Cerebellar nuclear complex (tissue), 1 donor: ENCODE measurements at regions not wholly inside any gene's neighbourhood (a gene's known extent, or its start where the extent isn't known, plus 50 kb on each side); places are given as distances from the start of the nearest gene placed in this dataset.
"Not testable (repeated sequence)": the region's sequence is repeated elsewhere in the genome, so short reads cannot be mapped to it uniquely, and the experiment has no call there.

Experiments
- DNase-seq, 2 experiments: peaks; one replicate each; lab custom pipeline; 2025; lab: John Stamatoyannopoulos, UW

GRCh38 chr3:157920822-157921700 lies 185.2 kb downstream of the SHOX2 start:
- DNase-seq: no peak

- DNase-seq: no peak
Measured at GRCh38 chr3:157919319-157919887, 186.8 kb downstream of the SHOX2 start.

GRCh38 chr3:157918402-157918801 lies 187.8 kb downstream of the SHOX2 start:
- DNase-seq: no peak

DNA sequence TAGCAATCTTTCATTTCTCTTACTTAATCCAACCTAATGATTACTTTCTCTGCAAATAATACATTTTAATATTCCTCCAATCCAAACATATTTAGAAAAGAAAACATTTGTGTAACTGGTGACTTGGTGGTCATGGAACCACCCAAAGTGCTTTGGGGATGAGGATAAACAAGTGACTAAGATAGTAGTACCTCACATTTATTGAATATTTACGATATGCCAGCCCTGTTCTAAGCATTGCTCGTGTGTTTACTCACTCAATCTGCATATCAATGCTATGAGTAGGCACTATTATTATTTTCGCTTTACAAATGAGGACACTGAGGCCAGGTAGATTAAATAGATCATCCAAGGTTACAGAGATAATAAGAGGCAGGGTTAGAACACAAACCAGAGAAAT lies 189.5 kb downstream of the SHOX2 start:
- no peak for DNase-seq

DNA sequence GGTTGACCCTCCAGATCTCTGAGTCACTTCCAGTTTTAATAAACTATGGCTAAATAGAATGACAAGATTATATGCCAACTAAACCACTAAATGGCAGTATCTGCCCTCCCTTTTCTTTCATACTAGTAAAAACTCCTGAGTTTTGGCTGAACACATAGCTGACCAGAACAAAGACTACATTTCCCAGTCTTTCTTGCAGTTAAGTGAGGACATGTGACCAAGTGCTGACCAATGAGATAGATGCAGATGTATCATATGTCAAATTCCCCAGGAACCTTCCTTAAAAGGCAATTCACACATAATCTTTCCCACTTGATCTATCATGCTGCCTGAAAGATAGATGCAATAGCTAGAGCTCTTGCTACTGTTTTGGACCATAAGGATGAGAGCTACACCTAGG lies 191.3 kb downstream of the SHOX2 start:
- DNase-seq: no peak

DNA sequence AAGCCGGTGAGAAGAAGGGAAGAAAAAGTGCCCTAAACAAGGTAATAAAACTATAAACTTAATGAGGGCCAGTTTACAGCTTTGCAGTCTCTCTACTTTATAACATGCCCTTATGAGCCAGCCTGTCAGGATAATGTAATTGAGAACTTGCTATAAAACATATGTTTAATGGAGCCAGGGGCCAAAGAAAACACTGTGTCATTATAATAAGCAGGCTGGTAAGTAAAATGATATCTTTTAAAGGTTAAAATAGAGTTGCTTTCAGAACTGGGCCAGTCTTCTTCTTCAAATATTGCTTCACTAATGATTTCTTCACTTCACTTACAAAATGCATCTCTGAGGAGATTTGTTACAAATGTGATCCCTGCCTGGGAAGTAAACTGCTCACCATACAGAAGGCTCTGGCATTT lies 192.5 kb downstream of the SHOX2 start:
- no peak for DNase-seq

GRCh38 chr3:157912514-157913451 lies 193.4 kb downstream of the SHOX2 start:
- no peak for DNase-seq

GRCh38 chr3:157906627-157907026 lies 199.6 kb downstream of the SHOX2 start:
- DNase-seq: no peak

DNA sequence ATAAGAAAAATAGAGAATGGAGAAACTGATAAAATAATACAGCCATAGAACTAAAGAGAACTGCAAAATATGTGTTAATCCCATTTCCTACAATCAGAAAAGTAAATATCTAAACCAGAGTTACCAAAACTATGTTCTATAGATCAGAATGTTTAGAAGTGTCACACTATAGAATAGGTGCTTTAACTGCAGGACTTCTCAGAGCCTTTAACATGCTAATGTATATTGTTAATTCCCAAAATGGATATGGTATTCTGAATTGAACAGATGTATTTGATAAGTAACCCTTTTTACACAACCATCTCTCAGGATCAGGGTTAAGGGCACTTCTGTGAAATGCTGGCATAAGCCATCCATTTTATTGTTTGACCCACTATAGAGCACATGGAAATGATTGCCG lies 200.3 kb downstream of the SHOX2 start:
- no peak for DNase-seq

DNA sequence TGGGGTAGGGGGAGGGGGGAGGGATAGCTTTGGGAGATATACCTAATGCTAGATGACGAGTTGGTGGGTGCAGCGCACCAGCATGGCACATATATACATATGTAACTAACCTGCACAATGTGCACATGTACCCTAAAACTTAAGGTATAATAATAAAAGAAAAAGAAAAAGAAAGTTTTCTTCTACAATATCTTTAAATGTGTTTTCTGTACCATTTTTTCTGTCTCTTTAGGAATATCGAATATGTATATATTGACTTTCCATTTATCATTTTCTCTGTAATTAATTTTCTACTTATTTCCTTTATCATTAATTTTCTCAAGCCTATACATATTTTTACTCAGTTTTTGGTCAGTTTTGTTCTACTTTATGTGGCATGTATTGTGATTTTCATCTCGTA lies 203.5 kb downstream of the SHOX2 start:
- not testable (repeated sequence) for DNase-seq

DNA sequence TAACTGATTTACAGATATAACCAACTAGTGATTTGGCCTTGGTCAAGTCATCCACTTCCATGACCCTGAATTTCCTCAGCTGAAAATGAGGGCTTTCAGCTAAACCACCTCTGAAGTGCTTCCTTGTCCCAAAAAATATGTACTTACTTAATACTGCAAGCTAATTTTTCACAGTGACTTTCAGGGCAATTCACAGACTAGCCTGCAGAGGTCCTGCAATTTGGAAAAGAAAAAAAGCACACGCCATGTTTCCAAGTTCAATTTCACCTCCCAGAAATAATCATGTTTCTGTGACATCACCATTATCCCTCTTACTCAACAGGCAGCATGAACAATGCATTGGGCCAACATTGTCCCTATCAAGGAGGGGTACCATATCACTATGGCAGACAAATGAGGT lies 218.2 kb downstream of the SHOX2 start:
- DNase-seq: no peak

GRCh38 chr3:157876556-157876955 lies 229.7 kb downstream of the SHOX2 start:
- no peak for DNase-seq

GRCh38 chr3:157872902-157873301 lies 233.3 kb downstream of the SHOX2 start:
- no peak for DNase-seq

- no peak for DNase-seq
Measured at GRCh38 chr3:157871838-157872460, 234.3 kb downstream of the SHOX2 start.

DNA sequence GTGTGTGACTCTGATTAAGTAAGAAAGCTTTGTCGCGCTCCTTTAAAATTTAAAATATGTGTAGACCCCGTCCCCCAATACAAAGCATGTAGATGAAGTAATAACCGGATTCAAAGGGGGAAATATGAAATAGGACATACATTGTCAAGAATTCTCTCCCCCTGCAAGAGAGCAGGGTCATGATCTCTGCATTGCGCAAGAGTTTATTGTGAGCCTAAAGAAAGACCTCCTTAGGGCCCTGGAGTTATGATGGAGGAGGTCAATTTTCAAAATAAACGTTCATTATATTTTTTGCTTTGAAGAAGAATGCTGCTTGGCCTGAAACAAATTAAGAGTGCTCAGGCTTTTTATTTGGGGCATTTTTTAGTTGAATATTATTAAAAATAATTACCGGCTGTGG lies 235.0 kb downstream of the SHOX2 start:
- DNase-seq: no peak

DNA sequence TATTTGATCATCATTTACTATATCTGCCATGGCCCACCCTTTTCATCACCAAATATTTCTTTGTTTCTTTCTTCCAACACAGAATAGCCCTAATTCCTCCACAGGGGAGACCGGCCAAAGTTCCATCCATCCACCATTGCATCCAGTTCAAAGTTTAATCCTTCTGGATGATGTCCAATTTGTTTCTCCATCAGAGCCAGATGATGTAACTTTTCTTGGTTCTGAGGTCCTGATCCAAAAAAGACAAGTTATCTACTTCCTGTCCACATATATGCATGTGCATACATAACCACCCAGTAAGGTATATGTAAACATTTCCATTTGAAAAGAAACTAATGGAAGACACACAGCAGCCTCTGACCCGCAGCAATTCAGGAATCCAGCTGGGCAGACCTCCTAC lies 237.3 kb downstream of the SHOX2 start:
- no peak for DNase-seq

DNA sequence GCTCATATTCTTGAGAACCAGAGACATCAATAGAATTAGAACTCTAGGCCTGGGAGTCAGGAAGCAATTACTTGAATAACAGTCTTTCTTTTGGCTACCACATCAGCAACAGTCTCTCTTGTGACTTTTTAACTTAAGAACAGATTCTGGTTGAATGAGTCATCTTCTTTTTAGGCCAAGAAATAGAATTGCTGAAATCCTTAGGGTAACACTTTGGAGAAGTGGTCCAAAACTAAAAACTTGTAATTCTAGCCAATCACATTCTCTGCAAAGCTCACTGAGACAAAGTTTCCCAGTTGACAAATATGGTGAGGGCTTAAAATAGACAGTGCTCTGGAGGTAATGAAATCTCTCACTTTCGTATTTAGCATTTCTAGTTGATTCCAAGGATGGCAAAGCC lies 238.0 kb downstream of the SHOX2 start:
- DNase-seq: no peak

DNA sequence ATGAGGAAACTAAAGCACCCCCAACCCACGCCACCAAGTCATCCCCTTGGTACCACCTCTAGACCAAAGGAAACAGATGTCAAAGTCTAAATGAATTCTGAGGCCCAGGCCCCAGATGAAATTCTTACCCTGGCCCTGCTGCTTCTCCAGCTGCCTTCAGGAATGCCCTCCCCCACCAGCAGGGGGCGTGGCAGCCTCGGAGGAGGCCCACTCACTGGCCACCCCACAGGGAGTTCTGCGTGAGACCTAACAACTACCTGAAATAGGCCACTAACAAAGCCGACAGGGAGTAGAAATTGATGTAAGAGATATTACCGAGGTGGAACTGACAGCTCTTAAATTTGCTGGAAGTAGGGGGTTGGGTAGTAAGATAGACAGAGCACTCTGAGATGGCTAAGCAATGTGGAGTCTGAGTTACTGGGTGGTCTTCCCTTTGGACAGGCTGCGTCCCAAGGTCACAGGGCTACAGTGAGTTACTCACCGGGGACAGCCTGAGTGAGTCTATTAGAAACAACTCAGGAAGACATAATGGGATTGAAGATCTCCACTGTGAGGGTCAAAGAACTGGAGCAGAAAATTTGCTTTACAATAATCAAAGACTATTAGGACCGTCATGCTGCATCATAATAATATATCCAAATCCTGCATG lies 240.7 kb downstream of the SHOX2 start:
- DNase-seq: no peak

DNA sequence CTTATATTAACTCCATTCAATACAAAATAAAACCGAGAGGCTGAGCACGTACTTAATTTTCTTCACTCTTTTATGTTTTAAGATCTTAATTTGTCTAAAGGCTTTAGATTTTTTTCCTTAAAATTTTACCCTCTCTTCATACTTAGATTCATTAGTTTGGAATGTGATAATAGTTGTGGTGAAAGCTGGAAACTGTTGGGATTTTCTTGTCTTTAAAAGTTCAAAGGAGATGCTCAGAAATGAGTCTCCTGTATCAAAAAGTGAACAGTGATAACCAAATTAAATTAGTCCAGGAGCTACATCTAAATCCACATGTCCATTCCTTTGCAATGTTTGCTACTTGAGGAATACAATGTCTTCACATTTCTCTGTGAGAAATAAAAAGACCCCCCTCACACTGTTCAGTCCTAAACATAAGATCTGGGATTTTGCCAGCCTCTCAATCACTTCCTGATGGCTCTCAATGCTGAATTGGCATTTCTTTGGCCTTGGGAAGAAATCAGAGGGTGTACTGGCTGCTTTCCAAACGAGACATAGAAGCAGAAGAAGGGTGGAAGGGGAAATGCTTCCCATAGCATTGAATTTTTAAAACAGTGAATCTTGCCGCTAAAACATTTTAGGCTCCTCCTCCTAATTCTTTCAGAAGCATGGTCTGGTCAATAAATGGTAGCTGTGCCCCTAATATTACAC lies 245.0 kb downstream of the SHOX2 start:
- DNase-seq: no peak

DNA sequence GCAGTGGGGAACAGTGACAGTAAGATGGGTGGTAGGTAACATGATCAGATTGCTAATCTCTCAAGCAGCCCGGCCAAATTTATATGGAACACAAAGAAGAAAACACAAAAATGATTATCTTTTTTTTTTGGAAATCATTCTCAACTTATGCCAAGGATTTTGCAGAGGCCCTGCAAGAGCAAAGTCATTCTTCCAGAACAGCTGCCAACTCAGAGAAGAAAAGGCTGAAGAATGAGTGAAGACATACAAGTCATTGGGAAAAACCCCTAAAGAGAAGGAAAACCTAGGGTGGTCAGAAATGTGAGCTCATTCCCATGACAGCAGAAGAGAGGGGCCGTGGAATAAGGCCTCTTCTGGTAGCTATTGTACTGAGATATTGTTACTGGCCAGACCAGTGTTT lies 246.7 kb downstream of the SHOX2 start:
- DNase-seq: no peak

DNA sequence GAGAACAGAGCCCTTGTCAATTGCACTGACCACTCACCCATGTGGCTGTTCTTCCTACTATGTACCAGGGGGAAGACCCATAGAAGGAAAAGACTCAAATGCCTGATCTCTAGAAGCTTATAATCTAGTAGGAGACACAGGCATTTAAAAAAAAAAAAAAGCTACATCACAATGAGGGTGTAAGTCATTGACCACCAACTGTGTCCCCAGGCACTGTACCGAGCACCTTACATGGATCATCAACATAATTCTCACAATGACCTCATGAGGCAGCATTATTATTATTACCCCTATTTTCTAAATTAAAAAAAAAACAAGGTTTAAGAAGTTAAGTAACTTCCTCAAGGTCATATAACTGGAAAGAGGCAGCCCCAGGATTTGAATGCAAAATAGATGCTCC lies 247.4 kb downstream of the SHOX2 start:
- no peak for DNase-seq
